ENCODE measurements at regions not wholly inside any gene's neighbourhood (a gene's known extent, or its start where the extent isn't known, plus 50 kb on each side); places are given as distances from the start of the nearest gene placed in this dataset.

DNA sequence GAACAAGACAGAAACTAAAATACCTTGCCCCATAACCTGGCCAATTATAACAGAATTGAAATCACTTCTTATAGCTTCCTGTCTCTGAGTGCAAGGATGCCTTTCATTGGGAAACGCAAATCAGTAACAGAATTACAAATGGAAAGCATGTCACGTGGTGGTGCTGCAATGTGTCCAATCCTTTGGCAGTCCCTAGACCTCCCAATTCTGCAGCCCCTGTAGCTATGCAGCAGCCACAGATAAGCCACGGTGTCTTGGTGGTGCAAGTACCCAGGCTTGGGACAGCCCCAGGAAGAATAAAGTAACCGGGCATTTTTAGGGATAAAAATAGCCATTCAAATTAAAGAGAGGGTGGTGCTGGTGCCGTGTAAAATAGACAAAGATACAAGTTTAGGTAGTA is 134.6 kb upstream of the CCN2 start:
- peaks cover 0 to 9% of the 10 kb centered on the region in 2 experiments; a peak in 2 of 4 replicates for H3K79me1 ChIP-seq (ENCODE audit: low read depth in 1 of 2, low read length in 2 of 2)
- peak overlapping the region; percentile 98 for H3K56ac ChIP-seq (ENCODE audit: extremely low read depth, insufficient read depth, low read length)
- peak overlapping the region; percentile 53 for H3K4me2 ChIP-seq (ENCODE audit: low read depth, low read length)
- no peaks in the 10 kb centered on the region for H3K9me3 ChIP-seq (ENCODE audit: control insufficient read depth, insufficient read depth, low read length)
- peak overlapping the region; percentile 99 for H2BK5ac ChIP-seq (ENCODE audit: low read depth, low read length, poor library complexity, severe bottlenecking)
- peak overlapping the region; percentile 97 for H3K18ac ChIP-seq (ENCODE audit: low read depth, low read length)
- peaks cover 6% of the 10 kb centered on the region; the same call in 1 of the 2 replicates for H3K9me1 ChIP-seq (ENCODE audit: insufficient read depth, low read length)
- POLR2A ChIA-PET (ENCODE audit: unreplicated experiment): interaction anchor here (0.9 to 3.1 kb wide), 3 partner anchors 25 to 139 kb away, joined by 4 to 38 read pairs (median 6); partner anchors contain the start of gene CCN2
- ATAC-seq (ENCODE audit: low read depth) (no peak), DNase-seq (no peak)
- BruUV-seq (replicated peaks): TSS peak; percentile 89
- peak overlapping the region; percentile 95 for H2BK15ac ChIP-seq (ENCODE audit: low read depth, low read length)
- no peaks in the 10 kb centered on the region for H3K36me3 ChIP-seq (ENCODE audit: control insufficient read depth, insufficient read depth, low read length)
- 88% methylated on average over 4 of the region's 5 CpGs; no CpG with 5 or more reads in 1 of the 2 experiments for WGBS, 2 experiments (ENCODE audit: extremely low coverage in 2 of 2, insufficient read length in 1 of 2)
- intact Hi-C loops (cut with micrococcal nuclease) (loop anchor here (1.0 to 2.0 kb wide), 5 partner anchors 47 to 173 kb away; no protein-coding TSS in a partner anchor), in situ Hi-C loops (cut with MboI; ENCODE audit: low sequenced_read_pairs) (no loop called here), dilution Hi-C loops (cut with HindIII; ENCODE audit: low sequenced_read_pairs, unreplicated experiment) (no loop called here)
- H3K9ac ChIP-seq (ENCODE audit: low read depth, low read length): peak overlapping the region; percentile 73
- no peak overlapping the region for H3K4me3 ChIP-seq (ENCODE audit: insufficient read depth, low read depth, low read length)
- no peaks in the 10 kb centered on the region for H4K20me1 ChIP-seq (ENCODE audit: insufficient read depth, low read length)
- H3K27ac ChIP-seq (ENCODE audit: insufficient read depth, low read length): peak overlapping the region; percentile 95
- peak overlapping the region; percentile 58 for H2AFZ ChIP-seq (replicated peaks; ENCODE audit: low read length, poor library complexity)
- H3K27me3 ChIP-seq (ENCODE audit: control insufficient read depth, insufficient read depth, low read length): no peaks in the 10 kb centered on the region
- H4K8ac ChIP-seq (ENCODE audit: low read depth in 2 of 2, low read length in 2 of 2): peak overlapping the region; percentile 91 to 92
- peaks cover 18% of the 10 kb centered on the region for H3K4me1 ChIP-seq (ENCODE audit: control insufficient read depth, insufficient read depth, low read length)
- peak overlapping the region; percentile 90 for H3K23ac ChIP-seq (ENCODE audit: low read depth, low read length)
- TF ChIP-seq RFX5 (IDR thresholded peaks at IDR 0.05; ENCODE audit: low read depth, low read length) (no peak), MXI1 (IDR thresholded peaks at IDR 0.05; ENCODE audit: borderline replicate concordance, low read depth, low read length) (no peak), NFE2L2 (IDR thresholded peaks at IDR 0.05; ENCODE audit: low read depth, low read length) (no peak), MAFK (IDR thresholded peaks at IDR 0.05; ENCODE audit: low read depth, low read length) (no peak), RAD21 (IDR thresholded peaks at IDR 0.05; ENCODE audit: low read length) (no peak), BHLHE40 (IDR thresholded peaks at IDR 0.05; ENCODE audit: low read depth, low read length) (no peak), RCOR1 (IDR thresholded peaks at IDR 0.05; ENCODE audit: insufficient replicate concordance, low read length) (no peak), FOS (IDR thresholded peaks at IDR 0.05; ENCODE audit: low read depth, low read length) (no peak), SMC3 (IDR thresholded peaks at IDR 0.05; ENCODE audit: low read depth, low read length) (no peak), CEBPB (IDR thresholded peaks at IDR 0.05; ENCODE audit: low read depth, low read length) (no peak), CHD1 (IDR thresholded peaks at IDR 0.05; ENCODE audit: low read depth, low read length) (no peak), POLR2A (IDR thresholded peaks at IDR 0.05; ENCODE audit: low read depth, low read length) (no peak), MAZ (IDR thresholded peaks at IDR 0.05; ENCODE audit: borderline replicate concordance, low read depth, low read length) (no peak)
- TF ChIP-seq, protein P1, sequence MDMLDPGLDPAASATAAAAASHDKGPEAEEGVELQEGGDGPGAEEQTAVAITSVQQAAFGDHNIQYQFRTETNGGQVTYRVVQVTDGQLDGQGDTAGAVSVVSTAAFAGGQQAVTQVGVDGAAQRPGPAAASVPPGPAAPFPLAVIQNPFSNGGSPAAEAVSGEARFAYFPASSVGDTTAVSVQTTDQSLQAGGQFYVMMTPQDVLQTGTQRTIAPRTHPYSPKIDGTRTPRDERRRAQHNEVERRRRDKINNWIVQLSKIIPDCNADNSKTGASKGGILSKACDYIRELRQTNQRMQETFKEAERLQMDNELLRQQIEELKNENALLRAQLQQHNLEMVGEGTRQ (IDR thresholded peaks at IDR 0.05; ENCODE audit: low read depth, low read length): no peak
- TF ChIP-seq, protein P2, sequence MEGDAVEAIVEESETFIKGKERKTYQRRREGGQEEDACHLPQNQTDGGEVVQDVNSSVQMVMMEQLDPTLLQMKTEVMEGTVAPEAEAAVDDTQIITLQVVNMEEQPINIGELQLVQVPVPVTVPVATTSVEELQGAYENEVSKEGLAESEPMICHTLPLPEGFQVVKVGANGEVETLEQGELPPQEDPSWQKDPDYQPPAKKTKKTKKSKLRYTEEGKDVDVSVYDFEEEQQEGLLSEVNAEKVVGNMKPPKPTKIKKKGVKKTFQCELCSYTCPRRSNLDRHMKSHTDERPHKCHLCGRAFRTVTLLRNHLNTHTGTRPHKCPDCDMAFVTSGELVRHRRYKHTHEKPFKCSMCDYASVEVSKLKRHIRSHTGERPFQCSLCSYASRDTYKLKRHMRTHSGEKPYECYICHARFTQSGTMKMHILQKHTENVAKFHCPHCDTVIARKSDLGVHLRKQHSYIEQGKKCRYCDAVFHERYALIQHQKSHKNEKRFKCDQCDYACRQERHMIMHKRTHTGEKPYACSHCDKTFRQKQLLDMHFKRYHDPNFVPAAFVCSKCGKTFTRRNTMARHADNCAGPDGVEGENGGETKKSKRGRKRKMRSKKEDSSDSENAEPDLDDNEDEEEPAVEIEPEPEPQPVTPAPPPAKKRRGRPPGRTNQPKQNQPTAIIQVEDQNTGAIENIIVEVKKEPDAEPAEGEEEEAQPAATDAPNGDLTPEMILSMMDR (conservative IDR thresholded peaks at IDR 0.05; ENCODE audit: low read depth, low read length): no peak
- TF ChIP-seq, protein P3, sequence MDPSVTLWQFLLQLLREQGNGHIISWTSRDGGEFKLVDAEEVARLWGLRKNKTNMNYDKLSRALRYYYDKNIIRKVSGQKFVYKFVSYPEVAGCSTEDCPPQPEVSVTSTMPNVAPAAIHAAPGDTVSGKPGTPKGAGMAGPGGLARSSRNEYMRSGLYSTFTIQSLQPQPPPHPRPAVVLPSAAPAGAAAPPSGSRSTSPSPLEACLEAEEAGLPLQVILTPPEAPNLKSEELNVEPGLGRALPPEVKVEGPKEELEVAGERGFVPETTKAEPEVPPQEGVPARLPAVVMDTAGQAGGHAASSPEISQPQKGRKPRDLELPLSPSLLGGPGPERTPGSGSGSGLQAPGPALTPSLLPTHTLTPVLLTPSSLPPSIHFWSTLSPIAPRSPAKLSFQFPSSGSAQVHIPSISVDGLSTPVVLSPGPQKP (IDR thresholded peaks at IDR 0.05; ENCODE audit: borderline replicate concordance, low read depth, low read length): no peak
- H2BK120ac ChIP-seq (ENCODE audit: low read depth, low read length): peak overlapping the region; percentile 98
- H4K5ac ChIP-seq (ENCODE audit: low read depth, low read length): peak overlapping the region; percentile 95
- peak overlapping the region; percentile 95 for H3K14ac ChIP-seq (replicated peaks; ENCODE audit: low read depth, low read length)
- peak overlapping the region; percentile 98 for H2BK20ac ChIP-seq (ENCODE audit: low read depth, low read length)
- peak overlapping the region; percentile 97 for H3K4ac ChIP-seq (ENCODE audit: low read depth, low read length)
- peak overlapping the region; percentile 29 for H2AK9ac ChIP-seq (replicated peaks; ENCODE audit: low read depth, low read length, poor library complexity)
- peak overlapping the region; percentile 97 for H4K91ac ChIP-seq (ENCODE audit: insufficient read depth, low read depth, low read length)
- CTCF ChIA-PET: interaction anchor here (0.7 to 1.8 kb wide), 2 partner anchors 39 to 134 kb away, joined by 3 to 5 read pairs; partner anchors contain the start of gene CCN2
- peak overlapping the region; percentile 100 for H2AK5ac ChIP-seq (ENCODE audit: low read depth, low read length)

Data from IMR-90 (cell line).